ENCODE measurements at regions not wholly inside any gene's neighbourhood (a gene's known extent, or its start where the extent isn't known, plus 50 kb on each side); places are given as distances from the start of the nearest gene placed in this dataset.

DNA sequence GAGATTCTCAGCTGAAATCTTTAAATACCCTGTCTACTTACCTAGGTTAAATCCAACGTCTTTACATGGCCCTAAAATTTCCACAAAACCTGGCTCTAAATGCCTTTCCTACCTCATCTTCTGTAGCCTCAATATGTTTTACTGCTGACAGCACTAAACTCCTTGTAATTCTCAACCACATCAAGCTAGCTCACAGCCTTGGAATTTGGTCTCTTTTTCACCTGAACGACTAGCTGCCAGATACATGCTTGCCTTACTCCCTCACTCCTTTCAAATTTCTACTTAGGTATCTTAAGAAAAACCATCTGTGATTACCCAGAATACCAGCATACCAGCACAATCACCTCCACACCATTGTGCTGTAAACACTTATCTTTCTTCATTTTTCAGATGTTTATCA is 635.6 kb upstream of the PCDH10 start (continued):
- TF ChIP-seq, protein P1, sequence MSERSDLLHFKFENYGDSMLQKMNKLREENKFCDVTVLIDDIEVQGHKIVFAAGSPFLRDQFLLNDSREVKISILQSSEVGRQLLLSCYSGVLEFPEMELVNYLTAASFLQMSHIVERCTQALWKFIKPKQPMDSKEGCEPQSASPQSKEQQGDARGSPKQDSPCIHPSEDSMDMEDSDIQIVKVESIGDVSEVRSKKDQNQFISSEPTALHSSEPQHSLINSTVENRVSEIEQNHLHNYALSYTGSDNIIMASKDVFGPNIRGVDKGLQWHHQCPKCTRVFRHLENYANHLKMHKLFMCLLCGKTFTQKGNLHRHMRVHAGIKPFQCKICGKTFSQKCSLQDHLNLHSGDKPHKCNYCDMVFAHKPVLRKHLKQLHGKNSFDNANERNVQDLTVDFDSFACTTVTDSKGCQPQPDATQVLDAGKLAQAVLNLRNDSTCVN (CRISPR knock-in tag; IDR thresholded peaks at IDR 0.05; ENCODE audit: borderline replicate concordance), result no peak
- no peak for TF ChIP-seq CHD2 (IDR thresholded peaks at IDR 0.05; ENCODE audit: low read depth, low read length)

DNA sequence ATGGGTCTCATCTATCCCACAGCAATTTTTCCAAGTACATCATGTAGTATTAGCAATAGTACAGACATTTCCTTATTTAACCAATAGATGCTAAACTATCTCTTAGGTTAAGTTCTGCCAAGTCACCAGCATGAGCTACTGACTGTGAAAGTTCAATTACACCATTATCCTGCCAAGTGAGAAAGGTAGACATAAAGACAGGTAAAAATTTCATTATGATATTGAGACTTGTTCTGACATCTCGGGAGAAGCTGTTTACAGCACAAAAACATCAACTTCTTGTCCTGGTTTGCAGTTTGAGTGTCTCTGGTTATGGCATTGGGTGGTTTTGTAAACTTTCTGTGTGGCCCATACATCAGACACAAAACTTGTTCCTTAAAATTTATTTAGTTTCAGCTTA is 622.4 kb upstream of the PCDH10 start:
- Histone ChIP-seq H3K27me3 (ENCODE audit: control insufficient read depth in 1 of 2, insufficient read depth in 2 of 2, low read length in 2 of 2) (no peaks in the 10 kb centered on the region), H3K4me1 (ENCODE audit: insufficient read depth, low read length) (no peaks in the 10 kb centered on the region), H3K4me2 (ENCODE audit: low read depth, low read length) (no peak overlapping the region), H3K9ac (ENCODE audit: insufficient read depth, low read depth, low read length) (no peak overlapping the region), H3K79me2 (ENCODE audit: insufficient read depth, low read length) (no peaks in the 10 kb centered on the region), H2AFZ (ENCODE audit: low read length) (no peak overlapping the region), H3K9me3 (ENCODE audit: low read length) (no peaks in the 10 kb centered on the region), H3K27ac (ENCODE audit: extremely low read length, insufficient read depth, low read length) (no peak overlapping the region), H4K20me1 (ENCODE audit: insufficient read depth, low read length) (no peaks in the 10 kb centered on the region), H3K36me3 (replicated peaks in 1 of 2; ENCODE audit: control insufficient read depth in 1 of 2, insufficient read depth in 2 of 2, low read length in 2 of 2) (no peaks in the 10 kb centered on the region), H3K4me3 (replicated peaks in 1 of 3; ENCODE audit: insufficient read depth in 1 of 3, low read depth in 2 of 3, low read length in 3 of 3) (no peak overlapping the region)
- no peak for DNase-seq (ENCODE audit: low spot score)
- WGBS (ENCODE audit: low lambda C conversion rate), result 0% methylated on average over 1 of the region's 1 CpG
- CTCF ChIA-PET (ENCODE audit: low intra/inter-chr PET ratio, low total read pairs), result no interaction called here
- BruUV-seq (replicated peaks), result no TSS peak
- in situ Hi-C loops (cut with HindIII; ENCODE audit: extremely low pct_ligation_motif_present, low pct_unique_long_range_greater_than_20kb), result no loop called here
- no peak for ATAC-seq
- POLR2A ChIA-PET, result no interaction called here
- FAIRE-seq, result no peak
- intact Hi-C loops (cut with micrococcal nuclease; ENCODE audit: unreplicated experiment), result no loop called here
- TF ChIP-seq THAP11 (CRISPR knock-in tag; IDR thresholded peaks at IDR 0.05) (no peak), ZKSCAN8 (CRISPR knock-in tag; IDR thresholded peaks at IDR 0.05; ENCODE audit: borderline replicate concordance) (no peak), ZNF33A (CRISPR knock-in tag; IDR thresholded peaks at IDR 0.05; ENCODE audit: borderline replicate concordance) (no peak), ZNF557 (CRISPR knock-in tag; IDR thresholded peaks at IDR 0.05) (no peak), FIP1L1 (IDR thresholded peaks at IDR 0.05; ENCODE audit: borderline replicate concordance, insufficient read depth, low read depth, low read length) (no peak), PHB2 (IDR thresholded peaks at IDR 0.05; ENCODE audit: partially characterized antibody) (no peak), ERF (CRISPR knock-in tag; IDR thresholded peaks at IDR 0.05) (no peak), CEBPG (CRISPR knock-in tag; IDR thresholded peaks at IDR 0.05) (no peak), SOX6 (IDR thresholded peaks at IDR 0.05) (no peak), SOX6 (CRISPR knock-in tag; IDR thresholded peaks at IDR 0.05) (no peak)
- TF ChIP-seq, protein P2, sequence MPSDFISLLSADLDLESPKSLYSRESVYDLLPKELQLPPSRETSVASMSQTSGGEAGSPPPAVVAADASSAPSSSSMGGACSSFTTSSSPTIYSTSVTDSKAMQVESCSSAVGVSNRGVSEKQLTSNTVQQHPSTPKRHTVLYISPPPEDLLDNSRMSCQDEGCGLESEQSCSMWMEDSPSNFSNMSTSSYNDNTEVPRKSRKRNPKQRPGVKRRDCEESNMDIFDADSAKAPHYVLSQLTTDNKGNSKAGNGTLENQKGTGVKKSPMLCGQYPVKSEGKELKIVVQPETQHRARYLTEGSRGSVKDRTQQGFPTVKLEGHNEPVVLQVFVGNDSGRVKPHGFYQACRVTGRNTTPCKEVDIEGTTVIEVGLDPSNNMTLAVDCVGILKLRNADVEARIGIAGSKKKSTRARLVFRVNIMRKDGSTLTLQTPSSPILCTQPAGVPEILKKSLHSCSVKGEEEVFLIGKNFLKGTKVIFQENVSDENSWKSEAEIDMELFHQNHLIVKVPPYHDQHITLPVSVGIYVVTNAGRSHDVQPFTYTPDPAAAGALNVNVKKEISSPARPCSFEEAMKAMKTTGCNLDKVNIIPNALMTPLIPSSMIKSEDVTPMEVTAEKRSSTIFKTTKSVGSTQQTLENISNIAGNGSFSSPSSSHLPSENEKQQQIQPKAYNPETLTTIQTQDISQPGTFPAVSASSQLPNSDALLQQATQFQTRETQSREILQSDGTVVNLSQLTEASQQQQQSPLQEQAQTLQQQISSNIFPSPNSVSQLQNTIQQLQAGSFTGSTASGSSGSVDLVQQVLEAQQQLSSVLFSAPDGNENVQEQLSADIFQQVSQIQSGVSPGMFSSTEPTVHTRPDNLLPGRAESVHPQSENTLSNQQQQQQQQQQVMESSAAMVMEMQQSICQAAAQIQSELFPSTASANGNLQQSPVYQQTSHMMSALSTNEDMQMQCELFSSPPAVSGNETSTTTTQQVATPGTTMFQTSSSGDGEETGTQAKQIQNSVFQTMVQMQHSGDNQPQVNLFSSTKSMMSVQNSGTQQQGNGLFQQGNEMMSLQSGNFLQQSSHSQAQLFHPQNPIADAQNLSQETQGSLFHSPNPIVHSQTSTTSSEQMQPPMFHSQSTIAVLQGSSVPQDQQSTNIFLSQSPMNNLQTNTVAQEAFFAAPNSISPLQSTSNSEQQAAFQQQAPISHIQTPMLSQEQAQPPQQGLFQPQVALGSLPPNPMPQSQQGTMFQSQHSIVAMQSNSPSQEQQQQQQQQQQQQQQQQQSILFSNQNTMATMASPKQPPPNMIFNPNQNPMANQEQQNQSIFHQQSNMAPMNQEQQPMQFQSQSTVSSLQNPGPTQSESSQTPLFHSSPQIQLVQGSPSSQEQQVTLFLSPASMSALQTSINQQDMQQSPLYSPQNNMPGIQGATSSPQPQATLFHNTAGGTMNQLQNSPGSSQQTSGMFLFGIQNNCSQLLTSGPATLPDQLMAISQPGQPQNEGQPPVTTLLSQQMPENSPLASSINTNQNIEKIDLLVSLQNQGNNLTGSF (CRISPR knock-in tag; IDR thresholded peaks at IDR 0.05), result no peak
- TF ChIP-seq, protein P3, sequence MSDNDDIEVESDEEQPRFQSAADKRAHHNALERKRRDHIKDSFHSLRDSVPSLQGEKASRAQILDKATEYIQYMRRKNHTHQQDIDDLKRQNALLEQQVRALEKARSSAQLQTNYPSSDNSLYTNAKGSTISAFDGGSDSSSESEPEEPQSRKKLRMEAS (IDR thresholded peaks at IDR 0.05), result no peak
- TF ChIP-seq, protein P4, sequence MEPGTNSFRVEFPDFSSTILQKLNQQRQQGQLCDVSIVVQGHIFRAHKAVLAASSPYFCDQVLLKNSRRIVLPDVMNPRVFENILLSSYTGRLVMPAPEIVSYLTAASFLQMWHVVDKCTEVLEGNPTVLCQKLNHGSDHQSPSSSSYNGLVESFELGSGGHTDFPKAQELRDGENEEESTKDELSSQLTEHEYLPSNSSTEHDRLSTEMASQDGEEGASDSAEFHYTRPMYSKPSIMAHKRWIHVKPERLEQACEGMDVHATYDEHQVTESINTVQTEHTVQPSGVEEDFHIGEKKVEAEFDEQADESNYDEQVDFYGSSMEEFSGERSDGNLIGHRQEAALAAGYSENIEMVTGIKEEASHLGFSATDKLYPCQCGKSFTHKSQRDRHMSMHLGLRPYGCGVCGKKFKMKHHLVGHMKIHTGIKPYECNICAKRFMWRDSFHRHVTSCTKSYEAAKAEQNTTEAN (CRISPR knock-in tag; conservative IDR thresholded peaks at IDR 0.05), result no peak

All from HepG2 (cell line).